ENCODE measurements at regions not wholly inside any gene's neighbourhood (a gene's known extent, or its start where the extent isn't known, plus 50 kb on each side); places are given as distances from the start of the nearest gene placed in this dataset.
A peak's percentile ranks its signal among the peaks of the same experiment; 100 is the strongest.
"Not testable (repeated sequence)": the region's sequence is repeated elsewhere in the genome, so short reads cannot be mapped to it uniquely, and the experiment has no call there.

DNA sequence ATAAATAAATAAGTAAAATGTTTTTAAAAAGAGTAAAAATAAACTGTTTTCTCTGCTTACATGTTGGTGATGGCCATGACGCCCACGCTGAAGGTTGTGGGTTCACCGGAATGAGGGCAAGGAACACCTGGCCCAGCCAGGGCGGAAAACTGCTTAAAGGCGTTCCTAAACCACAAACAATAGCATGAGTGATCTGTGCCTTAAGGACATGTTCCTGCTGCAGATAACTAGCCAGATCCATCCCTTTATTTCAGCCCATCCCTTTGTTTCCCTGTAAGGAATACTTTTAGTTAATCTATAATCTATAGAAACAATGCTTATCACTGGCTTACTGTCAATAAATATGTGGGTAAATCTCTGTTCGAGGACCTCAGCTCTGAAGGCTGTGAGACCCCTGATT is 63.3 kb upstream of the CEP78 start:
- DNase-seq = not testable (repeated sequence)

DNA sequence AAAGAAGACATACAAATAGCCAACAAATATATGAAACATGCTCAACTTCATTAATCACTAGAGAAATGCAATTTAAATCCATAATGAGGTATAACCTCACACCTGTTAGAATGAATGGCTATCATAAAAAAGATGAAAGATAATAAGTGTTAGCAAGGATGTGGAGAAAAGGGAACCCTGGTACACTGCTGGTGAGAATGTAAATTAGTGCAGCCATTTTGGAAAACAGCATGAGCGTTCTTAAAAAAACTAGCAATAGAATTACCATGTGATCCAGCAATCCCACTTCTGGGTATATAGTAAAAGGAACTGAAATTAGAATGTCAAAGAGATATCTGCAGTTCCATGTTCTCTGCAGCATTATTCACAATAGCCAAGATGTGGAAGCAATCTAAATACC is 64.2 kb upstream of the CEP78 start:
- peak; percentile 50 to 75 for DNase-seq

DNA sequence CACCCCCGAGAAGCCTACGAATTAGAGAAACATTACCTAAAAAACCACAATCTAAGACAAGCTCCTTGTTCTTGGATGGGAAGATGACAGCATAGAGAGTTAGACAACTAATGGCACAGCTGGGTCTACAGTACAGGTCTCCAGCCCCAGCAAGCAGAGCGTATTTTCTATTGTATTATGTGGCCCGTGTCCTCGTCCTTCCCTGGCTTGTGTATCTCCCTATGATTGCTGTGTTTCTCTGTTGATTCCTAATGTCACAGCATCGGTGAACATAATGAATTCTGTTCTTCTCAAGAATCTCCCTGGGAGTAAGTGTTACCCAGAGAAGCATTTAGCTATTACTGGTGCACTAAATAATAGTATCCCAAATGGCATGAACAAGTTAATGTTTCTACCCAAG is 66.8 kb upstream of the CEP78 start:
- DNase-seq = no peak

DNA sequence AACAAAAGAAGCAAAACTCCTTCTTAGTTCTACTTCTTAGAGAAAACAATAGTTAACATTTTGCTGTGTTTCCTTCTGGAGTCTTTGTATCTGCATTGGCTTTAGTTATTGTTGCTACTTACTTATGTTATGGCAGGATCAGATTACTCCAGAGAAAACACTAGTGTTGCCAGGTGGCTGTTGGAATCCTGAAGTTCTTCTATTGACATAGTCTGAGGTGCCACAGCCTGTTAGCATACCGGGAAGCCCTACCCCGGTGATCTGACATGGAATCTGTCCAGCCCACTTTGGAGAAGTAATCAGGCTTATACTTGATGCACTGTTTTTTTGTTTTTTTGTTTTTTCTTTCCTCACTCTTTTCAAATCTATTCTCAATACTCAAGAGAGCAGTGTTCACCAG is 68.5 kb upstream of the CEP78 start:
- DNase-seq = no peak

DNA sequence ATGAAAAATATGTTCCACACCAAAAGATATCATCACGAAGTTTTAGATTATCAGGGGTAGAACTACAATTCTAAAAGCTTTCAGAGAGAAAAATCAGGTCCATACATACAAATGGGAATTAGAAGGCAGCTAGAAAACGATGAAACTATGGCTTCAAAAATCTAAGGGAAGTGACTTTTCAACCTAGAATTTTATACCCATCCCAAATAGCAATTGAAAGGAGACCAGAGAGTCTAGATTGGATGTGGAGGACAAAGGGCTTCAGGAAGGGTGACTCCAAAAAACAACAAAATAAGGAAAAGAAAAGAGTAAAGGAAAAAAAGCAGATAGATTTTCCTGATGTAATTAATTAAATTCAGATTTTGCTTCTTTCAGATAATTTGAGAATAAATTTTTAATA is 72.0 kb upstream of the CEP78 start:
- DNase-seq = no peak

DNA sequence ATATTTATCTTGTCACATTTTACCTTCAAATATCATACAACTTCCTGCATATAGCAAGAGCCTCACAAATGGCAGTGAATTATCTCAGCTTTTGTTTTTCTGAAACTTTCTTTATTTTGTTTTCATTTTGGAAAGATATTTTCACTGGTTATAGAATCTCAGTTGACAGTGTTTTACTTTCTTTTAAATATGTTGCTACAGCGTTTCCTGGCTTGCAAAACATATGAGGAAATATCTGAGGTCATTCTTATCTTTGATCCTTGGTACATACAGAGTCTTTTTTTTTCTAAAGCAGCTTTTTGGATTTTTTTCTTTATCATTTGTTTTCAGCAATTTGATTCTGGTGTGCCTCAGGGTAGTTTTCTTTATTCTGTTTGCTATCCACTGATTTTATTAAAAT is 77.6 kb upstream of the CEP78 start:
- DNase-seq = peak; percentile 47 to 71

DNA sequence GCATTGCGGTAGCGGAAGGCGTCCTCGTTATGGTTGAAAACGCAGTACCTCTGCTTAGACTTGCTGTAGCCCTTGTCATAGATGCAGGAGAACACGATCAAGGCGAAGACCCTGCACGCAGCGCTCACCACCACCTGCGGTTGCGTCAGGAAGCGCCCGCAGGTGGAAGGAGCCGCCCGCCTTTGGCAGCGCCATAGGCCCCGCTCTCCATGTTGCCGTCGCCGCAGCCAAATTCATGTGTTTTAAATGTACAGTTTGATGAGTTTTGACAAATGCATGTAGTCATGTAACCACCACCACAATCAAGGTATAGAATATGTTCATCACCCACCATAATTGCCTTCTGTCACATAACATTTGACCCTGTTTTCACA is 84.9 kb upstream of the CEP78 start:
- DNase-seq = no peak

DNA sequence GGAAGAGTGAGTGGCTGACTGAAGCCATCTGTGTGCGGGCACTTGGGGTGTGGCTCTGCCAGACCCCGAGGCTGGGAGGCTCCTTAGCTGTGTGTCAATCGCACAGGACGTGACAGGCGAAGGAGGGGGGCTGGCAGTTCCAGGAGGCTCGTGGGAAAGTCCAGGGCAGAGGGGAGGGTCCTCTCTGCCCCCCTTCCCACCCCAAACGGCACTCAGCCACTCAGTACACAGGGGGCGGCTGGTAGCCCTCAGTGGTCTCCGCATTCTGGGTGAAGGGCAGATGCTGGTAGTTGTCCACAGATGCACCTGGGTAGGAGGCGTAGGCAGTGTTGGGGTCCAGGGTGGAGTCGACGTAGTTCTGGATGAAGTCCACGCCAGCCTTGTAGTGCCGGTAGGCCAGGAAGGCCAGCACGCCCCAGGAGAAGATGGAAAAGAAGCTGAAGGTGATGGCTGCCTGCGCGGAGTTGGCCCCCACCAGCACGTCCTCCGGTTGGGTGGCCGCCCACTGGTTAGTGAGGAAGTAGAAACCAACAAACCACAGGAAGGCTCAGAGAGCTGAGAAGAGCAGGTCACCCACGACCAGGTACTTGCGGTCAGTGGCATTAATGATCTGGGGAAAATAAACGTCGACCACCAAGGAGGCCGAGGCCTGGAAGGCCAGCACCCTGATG is 85.4 kb upstream of the CEP78 start:
- DNase-seq = no peak

DNA sequence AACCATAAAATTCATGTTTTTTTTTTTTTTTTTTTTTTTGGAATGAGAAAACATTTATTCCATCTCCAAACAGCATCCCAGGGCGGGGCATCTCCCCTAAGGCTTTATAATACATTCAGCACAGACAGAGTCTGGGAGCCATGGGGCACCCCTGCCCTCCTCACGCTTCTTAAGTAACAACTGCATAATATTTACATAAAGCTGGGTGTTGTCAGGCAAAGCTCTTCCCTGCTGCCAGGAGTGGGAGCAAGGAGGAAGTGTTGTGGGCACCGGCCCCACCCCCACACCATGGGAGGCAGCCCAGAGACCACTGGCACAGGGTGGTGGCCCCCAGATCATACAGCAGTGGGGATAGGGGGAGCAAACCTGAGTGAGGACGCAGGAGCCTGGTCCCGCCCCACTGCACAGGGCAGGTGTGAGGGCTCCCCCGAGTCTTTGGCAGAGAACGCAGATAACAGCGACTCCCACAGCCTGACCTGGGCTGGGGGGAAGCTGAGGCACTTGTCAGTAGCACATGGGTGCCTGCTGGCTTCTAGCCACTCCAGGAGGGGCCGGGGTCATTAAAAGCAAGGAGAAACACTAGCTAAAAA is 86.1 kb upstream of the CEP78 start:
- DNase-seq = no peak

DNA sequence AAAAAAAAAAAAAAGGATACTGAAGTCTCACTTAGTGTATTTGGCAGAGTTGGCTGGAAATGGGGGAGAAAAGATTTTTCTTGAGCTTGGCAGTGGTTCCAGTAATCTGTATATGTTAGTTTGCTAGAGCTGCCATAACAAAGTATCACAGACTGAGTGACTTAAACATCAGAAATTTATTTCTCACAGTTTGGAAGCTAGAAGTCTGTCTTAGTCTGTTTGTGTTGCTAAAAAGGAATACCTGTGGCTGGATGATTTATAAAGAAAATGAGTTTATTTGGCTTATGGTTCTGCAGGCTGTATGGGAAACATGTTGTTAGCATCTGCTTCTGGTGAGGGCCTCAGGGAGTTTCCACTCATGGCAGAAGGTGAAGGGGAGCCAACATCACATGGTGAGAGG is 89.6 kb upstream of the CEP78 start:
- DNase-seq = no peak

DNA sequence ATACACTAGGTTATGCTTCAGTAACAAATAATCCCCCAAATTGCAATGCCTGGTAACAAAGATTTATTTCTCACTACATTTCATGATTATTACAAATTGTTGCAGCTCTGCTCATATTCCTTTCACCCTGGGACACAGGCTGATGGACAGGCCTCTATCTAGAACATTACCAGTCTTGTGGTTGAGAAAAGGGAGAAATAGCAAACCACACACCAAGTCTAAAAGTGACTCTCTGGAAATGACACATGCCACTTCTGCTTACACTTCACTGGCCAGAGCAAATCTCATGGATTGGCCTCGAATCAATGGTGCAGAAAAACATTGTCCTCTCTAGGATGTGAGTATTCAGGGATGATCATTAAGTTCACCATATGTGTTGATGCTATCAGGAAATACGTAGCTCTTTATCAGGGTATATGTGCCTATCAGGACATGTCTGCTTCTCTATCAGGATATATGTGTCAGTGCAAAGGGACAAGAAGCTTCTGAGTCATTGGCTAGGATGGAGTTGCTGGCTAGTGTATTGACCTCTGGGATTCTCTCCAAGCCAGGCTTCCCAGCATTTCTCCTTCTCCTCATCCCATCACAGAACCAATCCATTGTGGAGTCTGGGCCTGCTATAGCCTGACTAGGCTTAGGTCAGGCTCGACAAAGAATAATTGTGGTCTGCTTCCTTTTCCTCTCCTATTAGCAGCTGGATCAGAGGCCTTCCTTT is 91.1 kb upstream of the CEP78 start:
- DNase-seq = peak; percentile 35 to 51

DNA sequence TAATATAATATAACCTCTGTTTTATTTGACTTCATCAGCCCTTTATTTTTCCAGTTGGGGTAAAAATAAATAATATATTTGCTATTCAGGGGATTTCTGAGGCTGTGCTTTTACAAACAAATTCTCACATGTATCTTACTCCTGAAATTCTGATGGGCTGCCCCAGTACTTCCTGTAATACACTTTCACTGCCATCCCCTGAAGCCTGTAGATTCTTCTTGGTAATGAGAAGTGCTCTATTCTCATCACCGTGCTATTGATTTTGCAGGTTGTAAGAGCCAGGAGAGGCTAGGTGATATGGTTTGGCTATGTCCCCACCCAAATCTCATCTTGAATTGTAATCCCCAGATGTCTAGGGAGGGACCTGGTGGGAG is 91.9 kb upstream of the CEP78 start:
- DNase-seq = no peak

DNA sequence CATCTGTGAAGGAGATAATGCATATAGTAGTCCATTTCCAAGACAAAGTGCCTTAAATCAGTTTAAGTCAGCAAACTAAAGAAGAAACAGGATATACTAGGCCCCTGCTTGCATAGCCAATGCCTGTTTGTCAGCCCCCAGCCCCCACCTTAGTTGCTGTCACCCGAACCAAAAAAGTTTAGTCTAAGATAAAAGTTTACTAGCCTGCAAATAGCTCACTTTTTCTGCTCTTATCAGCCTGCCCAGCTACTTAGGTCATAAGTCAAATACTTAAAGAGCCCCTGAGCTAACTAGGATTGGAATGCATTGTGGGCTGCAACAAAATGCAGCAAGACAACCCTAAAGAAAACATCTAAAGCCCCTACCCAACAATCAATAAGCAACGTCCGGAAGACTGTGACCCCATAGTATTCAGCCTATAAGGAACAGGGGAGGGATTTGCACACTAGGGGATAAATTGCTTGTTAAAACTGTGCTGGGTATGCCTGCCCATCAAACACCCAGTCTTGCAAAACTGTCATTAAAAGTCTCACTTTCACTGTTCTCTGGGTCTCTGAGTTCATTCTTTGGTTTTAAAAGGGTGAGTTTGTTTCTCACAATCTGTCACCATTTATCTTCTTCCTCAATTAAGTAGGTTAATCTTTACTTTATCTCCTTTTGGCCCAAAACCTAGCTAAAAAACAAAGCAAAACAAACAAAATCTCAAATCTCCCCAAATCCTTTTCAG is 92.4 kb upstream of the CEP78 start:
- DNase-seq = no peak

DNA sequence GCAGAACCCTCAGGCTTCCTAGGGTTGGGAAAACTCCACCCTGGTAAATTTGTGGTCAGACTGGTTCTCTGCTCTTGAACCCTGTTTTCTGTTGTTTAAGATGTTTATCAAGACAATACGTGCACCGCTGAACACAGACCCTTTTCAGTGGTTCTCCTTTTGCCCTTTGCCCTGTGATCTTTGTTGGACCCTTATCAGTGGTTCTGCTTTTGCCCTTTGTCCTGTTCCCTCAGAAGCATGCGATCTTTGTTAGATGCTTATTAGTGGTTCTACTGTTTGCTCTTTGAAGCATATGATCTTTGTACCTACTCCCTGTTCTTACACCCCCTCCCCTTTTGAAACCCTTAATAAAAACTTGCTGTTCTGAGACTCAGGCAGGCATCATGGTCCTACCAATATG is 93.6 kb upstream of the CEP78 start:
- DNase-seq = not testable (repeated sequence)

DNA sequence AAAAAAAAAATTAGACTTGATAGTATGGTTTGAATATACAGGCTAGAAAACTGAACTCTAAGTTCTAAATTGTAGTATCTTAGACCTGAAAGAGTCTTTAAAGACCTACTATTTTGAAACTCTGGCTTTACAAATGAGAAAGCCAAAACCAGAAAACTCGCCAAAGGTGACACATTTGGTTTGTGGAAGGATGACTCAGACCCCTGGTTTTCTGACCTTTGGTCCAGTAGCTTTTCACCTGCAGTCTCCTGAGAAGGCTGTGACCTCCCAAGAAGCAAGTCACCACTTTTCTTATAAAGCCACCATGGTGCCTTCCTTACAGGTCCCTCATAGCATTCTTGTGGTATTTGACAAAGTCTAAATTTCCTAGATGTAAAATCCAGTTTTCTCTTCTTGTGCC is 102.1 kb upstream of the CEP78 start:
- DNase-seq = no peak

DNA sequence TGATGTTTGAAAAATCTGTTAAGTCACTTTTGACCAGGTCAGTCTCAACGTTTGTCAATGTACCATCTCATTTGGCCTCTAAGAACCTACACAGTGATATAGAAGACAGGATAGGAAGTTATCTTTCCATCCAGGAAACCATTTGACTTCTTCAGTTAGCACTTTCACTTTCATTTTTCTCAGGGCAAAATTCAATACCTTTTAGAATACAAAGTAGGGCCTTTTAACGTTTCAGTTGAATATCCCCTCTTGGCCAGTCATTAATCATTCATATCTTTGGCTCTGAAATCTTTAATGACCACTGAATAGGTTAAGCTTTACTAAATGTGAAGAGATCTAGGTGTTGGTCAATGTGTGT is 101.1 kb upstream of the GNAQ start:
- DNase-seq = no peak

DNA sequence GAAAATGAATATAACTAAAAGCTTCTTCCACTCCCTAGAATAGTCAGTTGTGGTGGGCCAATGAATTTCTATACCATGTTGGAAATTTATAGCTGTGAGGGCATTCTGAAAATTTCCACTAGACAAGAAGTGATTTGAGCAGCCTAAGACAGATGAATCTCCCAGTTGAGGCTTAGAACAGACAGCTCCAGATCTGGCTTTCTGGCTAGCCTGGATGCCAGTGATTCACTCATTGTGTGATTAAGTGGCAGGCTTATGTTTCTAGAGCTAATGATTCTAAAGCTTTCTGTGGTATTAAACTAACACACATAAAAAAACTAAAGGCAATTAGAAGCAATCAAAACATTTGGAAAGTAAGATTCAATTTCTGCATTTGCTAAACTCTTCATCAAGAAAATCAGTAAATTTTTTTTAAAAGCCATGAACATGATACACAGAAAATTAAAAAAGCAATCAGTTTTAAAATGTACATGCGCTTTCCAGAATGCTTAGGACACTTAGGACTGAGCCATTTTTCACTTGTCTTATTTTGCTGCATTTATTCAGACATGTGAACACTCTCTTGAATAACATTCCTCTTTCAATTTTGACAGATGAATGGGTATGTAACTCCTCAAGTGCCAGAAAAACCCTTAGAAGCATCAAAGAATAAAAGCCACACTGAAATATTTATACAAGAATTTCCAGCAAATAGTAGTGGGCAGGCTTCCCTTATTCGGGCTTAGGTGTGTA is 100.5 kb upstream of the GNAQ start:
- DNase-seq = no peak

DNA sequence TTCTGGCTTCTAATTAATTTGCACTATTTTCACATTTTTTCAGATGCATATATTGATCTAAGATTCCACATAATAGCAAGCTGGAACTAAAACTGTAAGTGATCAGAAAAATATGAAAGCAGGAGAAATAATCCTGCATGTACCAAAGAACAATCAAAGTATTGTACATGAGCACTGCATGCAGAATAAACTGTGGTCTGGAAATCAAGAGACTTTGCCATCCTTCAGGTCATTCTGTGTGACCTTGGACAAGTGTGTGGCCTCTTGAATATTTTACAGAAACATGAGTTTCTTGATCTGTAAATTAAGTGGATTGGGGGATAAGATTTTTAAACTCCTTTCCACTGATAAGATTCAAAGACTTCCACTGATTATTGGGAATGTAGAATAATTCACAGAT is 99.2 kb upstream of the GNAQ start:
- DNase-seq = no peak

DNA sequence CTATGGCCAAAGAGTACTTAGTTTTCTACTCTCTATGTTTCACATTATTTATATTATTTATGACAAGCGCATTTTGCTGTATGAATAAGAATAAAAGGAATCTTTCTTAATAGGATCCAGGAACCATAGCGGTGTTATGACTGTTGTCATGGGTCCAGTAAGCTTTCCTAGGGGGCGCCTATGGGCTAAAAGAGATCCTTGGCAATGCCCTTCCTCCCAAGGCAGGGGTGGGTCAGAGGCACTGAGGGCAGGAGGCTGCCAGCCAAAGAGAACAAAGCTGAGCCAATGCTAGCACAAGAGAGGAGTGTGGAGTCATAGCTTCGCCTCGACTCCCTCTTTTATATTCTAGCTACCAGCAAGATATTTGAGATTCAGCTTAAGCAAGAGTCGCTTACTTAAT is 98.4 kb upstream of the GNAQ start:
- DNase-seq = peak; percentile 4 to 37

DNA sequence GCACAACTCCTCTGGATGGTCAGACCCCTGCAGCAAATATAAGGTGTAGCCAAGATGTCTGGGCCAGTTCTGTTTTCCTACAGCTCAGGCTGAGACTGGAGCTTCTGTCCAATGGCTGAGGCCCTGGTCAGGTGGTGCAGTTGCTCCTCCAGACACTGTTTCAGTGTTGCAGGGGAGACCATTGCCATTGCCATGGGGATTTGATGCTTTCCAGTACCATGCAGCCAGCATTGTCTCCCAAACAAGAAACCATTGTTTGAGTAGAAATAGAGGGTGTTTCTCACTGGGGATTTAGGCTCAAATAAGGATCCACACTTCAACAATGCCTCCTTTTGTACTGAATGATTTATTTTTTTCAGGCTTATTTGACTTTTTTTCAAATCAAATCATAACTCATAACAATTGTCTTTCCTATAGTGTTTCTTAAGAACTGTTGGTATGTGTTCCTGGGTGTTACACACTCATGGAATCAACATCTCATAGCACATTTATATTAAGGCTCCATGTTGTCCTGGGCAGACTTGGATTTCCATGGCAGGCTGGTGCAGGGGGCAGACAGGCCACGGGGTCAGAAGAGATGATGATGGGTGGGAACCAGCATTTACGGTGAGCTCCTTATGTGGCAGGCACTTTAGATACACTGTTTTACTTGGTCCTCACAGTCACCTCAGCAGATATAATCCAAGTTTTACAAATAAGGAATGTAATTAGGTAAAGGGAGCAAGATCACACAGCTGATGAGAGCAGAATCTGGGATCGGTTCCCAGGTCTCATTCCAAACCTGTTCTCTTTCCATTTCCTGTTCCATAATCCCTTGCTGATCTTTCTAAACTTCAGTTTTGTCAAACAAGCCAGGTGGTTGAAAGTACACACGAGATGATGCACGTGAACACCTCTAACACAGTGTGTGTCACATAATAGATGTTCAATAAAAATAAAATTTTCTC is 95.9 kb upstream of the GNAQ start:
- DNase-seq = no peak

DNA sequence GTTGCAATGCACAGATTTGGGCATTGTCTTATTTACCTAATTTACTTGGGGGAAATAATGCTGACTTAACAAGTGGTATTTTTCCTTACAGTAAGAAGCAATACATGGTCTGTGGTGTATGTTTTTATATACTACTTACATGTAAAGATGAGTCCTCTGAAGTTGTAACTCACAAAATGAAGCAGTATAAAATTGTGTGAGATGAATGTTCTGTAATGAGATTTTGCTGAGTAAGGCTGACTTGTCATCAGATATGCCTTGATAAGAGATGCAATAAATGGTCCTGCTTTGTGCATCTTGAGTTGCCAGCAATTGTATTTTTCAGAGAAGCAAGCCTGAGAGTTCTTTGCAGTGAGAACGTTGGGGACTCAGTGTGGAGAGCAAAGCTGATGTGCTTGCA is 92.2 kb upstream of the GNAQ start:
- DNase-seq = no peak

DNA sequence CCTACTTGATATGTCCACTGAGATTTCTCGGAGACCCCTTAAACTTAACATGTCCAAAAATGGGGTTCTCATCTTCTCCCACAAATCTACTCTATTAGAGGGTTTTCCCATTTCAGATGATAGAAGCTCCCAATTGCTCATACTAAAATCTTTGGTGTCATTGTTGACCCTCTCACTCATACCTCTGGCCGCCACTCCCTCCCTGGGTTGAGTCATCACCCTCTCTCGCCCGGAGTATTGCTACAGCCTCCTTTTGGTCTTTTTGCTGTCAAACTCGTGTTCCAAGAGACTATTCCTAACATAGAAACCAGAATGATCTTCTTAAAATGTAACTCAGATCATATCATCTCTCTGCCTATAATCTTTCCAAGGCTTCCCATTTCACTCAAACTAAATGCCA is 91.0 kb upstream of the GNAQ start:
- no peak for DNase-seq

All from inflammatory macrophage (primary cell).